ENCODE measurements at regions not wholly inside any gene's neighbourhood (a gene's known extent, or its start where the extent isn't known, plus 50 kb on each side); places are given as distances from the start of the nearest gene placed in this dataset.

- TF ChIP-seq CTCF (IDR thresholded peaks at IDR 0.05) (no peak), POLR2A (IDR thresholded peaks at IDR 0.05) (no peak)
Observed at GRCh38 chr17:56674401-56674925, 81.0 kb downstream of the NOG start.

Data from thyroid gland (tissue), 4 donors.